ENCODE measurements at regions not wholly inside any gene's neighbourhood (a gene's known extent, or its start where the extent isn't known, plus 50 kb on each side); places are given as distances from the start of the nearest gene placed in this dataset.

DNA sequence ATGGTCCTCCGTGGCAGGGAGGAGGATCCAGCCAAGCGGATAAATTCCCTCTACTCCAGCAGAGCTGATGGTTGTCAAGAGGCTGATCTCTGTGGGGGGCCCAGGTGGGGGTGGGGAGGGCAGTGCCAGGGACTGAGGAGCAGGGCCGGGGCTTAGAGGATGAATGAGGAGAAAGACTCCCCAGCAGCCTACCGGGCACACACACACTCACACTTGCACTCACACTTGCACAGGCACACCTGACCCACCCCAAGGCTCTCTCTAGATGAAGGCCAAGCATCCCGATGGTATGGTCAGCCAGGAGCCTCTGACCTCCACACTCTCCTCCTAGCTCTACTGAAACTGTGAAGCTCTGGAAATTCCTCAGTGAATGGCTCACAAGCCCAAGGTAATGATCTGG lies 131.3 kb upstream of the PRR20G start:
- TF ChIP-seq MYBL2 (CRISPR knock-in tag; IDR thresholded peaks at IDR 0.05): no peak
- TF ChIP-seq SP1 (CRISPR knock-in tag; conservative IDR thresholded peaks at IDR 0.05): no peak
- no peak for TF ChIP-seq NR3C1 (CRISPR knock-in tag; conservative IDR thresholded peaks at IDR 0.05; ENCODE audit: low read depth)
- TF ChIP-seq, protein P1, sequence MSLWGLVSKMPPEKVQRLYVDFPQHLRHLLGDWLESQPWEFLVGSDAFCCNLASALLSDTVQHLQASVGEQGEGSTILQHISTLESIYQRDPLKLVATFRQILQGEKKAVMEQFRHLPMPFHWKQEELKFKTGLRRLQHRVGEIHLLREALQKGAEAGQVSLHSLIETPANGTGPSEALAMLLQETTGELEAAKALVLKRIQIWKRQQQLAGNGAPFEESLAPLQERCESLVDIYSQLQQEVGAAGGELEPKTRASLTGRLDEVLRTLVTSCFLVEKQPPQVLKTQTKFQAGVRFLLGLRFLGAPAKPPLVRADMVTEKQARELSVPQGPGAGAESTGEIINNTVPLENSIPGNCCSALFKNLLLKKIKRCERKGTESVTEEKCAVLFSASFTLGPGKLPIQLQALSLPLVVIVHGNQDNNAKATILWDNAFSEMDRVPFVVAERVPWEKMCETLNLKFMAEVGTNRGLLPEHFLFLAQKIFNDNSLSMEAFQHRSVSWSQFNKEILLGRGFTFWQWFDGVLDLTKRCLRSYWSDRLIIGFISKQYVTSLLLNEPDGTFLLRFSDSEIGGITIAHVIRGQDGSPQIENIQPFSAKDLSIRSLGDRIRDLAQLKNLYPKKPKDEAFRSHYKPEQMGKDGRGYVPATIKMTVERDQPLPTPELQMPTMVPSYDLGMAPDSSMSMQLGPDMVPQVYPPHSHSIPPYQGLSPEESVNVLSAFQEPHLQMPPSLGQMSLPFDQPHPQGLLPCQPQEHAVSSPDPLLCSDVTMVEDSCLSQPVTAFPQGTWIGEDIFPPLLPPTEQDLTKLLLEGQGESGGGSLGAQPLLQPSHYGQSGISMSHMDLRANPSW (CRISPR knock-in tag; conservative IDR thresholded peaks at IDR 0.05; ENCODE audit: low read depth): no peak
- TF ChIP-seq ZNF263 (CRISPR knock-in tag; IDR thresholded peaks at IDR 0.05; ENCODE audit: low read depth): no peak

Data from WTC11 (cell line).